Left colon (tissue), 2 donors: ENCODE measurements at regions not wholly inside any gene's neighbourhood (a gene's known extent, or its start where the extent isn't known, plus 50 kb on each side); places are given as distances from the start of the nearest gene placed in this dataset.

Experiments
- ATAC-seq: fragments of 200-7000 bp; cut with Tn5 transposase; one replicate; pipeline ENCODE4 v1.9.1; 2020; ENCODE audit warnings: mild to moderate bottlenecking, moderate library complexity
- DNase-seq, 2 donors: peaks; one replicate each; pipeline ENCODE4 v3.0.0-alpha.2; 2020
- intact Hi-C, 2 donors: fragments of 100-400 bp; cut with DNase I in 1 of 2; cut with micrococcal nuclease in 1 of 2; formaldehyde crosslinking; loops; one replicate each; pipeline versions ENCODE4 v1.11.2 to v1.14.0; 2022; cut with DNase I, micrococcal nuclease
- donor health status: DM: no; HTN: no; CAD: no.
- donor health status: DM: yes; HTN: yes; CAD: no.

- ATAC-seq (no peak), DNase-seq (no peak)
- intact Hi-C loops: no loop called here
These were observed 207.5 kb downstream of the INSIG2 start for GRCh38 chr2:118295592-118296390.

- no peak for ATAC-seq
- intact Hi-C loops: no loop called here
These were observed 205.8 kb downstream of the INSIG2 start for GRCh38 chr2:118294063-118294462.

DNA sequence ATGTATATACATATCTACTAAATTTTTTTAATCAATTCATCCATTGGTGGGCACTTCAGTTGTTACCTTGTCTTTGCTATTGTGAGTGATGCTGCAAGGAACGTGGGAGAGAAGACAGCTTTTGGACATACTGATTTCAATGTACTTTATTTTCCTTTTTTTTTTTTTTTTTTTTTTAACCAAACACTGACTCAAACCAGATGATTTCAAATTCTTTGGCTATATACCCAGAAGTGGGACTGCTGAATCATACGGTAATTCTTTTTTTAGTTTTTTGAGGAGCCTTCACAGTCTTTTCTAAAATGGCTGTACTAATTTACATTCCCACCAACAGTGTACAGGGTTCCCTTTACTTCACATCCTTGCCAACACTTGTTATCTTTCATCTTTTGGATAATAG is 204.7 kb downstream of the INSIG2 start:
- intact Hi-C loops: no loop called here
- ATAC-seq: no peak
- DNase-seq: no peak

More at GRCh38 chr2:118294063-118294462, 205.8 kb downstream of the INSIG2 start:
- DNase-seq: no peak

GRCh38 chr2:118291251-118291880 is 203.1 kb downstream of the INSIG2 start:
- no peak for ATAC-seq
- DNase-seq: no peak
- intact Hi-C loops: no loop called here

DNA sequence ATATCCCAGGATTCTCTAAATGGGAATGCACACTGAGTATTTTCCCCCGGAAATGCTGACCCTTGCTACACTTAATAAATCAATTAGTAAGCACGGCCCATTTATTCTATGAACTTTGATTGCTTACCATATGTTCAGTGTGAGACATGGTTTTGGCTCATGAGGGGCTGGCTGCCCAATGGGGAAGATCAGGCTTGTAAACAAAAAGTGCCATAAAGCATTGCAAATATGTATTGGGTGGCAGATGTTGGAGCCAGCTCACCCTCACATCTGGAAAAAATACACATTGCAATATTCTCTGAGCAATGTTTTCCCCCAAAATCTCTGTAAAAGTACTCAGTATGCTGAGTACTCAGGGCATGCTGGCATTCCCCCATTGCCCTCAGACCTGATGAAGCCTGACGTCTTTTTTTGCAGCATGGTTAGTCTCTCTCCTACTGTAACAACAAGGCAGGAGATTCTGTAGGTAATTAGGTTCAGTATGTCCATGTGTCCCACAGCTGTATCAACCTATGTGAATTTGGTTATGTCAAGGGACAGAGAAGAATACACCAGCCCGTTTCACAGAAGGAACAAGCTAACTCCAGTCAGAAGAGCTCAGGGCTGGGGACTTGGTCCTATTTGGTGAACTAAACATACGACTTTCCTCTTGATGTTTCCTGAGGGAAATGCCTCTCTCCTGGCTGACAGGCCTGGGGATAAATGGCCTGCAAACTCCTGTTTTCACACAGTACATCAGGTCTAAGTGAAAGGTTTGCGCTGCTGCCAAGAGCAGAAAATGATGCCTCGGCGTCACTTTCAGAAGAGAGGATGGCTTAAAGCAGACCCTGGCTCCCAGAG is 202.4 kb downstream of the INSIG2 start:
- intact Hi-C loops: no loop called here
- DNase-seq (no peak), ATAC-seq (no peak)

DNA sequence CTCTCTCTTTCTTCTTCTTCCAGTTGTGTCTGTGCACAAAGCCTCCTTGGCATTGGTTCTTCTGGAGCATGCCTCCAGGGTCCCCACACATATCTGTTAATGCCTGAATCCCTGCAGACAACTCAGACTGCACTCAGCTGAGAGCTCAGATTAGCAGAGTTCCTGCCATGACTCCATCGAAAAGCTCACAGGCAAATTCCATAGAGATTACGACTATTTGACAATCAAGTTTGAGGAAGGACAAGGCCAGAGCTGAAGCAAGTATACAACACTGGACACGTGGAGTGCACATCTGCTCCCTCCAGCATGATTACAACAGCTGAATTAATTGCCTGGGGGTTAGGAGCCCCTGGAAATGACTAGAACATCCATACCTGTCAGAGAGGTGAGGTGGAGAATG is 190.7 kb downstream of the INSIG2 start:
- intact Hi-C loops: no loop called here
- DNase-seq: no peak
- ATAC-seq: no peak

DNA sequence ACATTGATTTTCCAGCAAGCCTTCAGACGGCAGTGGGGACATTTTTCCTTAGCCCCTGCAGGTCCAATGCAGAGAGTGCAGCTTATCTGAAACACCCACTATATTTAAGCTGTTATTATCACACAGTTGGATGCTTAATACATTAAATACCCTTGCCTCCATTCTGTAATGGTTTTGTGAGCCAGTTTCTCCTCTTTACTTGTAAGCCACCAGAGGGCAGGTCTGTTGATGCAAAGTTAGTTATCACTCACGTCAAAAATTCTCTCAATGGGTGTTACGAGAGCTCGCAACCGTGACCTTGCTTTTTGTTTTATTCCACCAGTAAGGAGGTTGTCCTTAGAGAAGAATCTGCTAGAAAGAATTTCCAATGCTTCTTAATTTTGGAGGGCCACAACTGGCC is 189.8 kb downstream of the INSIG2 start:
- DNase-seq: no peak
- intact Hi-C loops: no loop called here
- no peak for ATAC-seq

- DNase-seq (no peak), ATAC-seq (no peak)
- intact Hi-C loops: no loop called here
These were observed 186.7 kb downstream of the INSIG2 start for GRCh38 chr2:118274841-118275510.

DNA sequence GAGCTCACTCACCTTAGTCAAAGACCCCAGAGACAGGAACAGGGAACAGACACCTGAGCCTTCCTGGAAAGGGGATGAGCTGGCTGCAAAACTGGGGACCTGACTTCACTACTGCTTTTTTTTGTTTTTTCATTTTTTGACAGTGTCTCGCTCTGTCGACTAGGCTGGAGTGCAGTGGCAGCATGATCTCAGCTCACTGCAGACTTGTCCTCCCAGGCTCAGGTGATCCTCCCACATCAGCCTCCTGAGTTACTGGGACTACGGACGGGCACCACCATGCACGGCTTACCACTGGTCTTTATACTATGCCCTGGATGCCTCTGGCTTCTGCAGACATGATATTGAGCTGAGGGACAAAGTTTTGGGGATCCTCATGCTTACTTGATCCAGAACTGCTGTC is 184.1 kb downstream of the INSIG2 start:
- intact Hi-C loops: no loop called here
- no peak for ATAC-seq
- DNase-seq: no peak

- intact Hi-C loops: no loop called here
- no peak for ATAC-seq
- DNase-seq: no peak
These were observed 181.3 kb downstream of the INSIG2 start for GRCh38 chr2:118269408-118270051.

DNA sequence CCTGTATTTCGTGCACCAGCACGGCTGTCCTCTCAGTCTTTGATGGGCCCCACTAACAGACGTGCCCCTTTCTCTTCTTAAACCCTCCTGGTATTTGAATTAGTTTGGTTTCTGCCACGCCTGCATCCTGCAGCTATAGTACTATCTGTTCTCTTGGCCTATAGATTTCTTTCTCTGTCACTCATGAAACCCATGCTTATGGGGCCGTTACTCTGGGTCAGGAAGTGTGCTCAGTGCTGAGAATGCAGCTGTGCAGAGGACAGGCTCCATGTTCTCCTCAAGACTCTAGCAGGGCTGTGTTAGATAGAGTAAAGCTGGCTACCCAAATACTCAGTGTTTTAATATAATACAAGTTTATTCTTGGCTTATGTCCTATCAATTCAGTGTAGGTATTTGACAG is 180.0 kb downstream of the INSIG2 start:
- DNase-seq: no peak
- ATAC-seq: no peak
- intact Hi-C loops: no loop called here

DNA sequence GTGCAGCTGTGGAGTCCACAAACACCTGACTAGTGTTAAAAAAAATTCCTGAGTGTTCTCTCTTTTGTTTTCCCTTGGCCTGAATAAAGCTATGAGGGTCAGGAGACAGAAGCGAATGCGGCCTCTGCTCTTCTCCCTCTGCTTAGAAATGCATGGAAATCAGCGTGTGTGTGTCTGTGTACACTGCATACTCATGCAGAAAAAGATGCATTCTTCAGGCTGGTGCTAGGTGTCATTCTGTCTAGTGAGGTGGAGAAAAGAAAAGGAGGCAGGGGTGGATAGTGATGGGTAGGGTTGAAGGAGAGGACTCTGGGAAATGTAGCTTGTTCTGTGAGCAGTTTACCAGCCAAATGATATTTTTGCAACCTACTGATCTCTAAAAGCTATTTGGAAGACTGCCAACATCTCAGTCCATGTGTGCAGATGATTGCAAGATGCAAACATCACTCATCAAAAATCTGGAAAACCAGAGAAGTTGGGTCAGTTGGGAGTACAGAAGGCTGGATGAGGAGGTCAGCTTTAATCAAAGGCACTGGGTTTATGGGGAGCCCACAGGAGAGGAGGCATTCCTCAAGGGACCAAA is 177.7 kb downstream of the INSIG2 start:
- no peak for ATAC-seq
- DNase-seq: no peak
- intact Hi-C loops: no loop called here

GRCh38 chr2:118264232-118264990 is 176.1 kb downstream of the INSIG2 start:
- intact Hi-C loops: no loop called here
- no peak for DNase-seq
- ATAC-seq: no peak

GRCh38 chr2:118257696-118258095 is 169.4 kb downstream of the INSIG2 start:
- DNase-seq: no peak
- intact Hi-C loops: no loop called here
- ATAC-seq: no peak

DNA sequence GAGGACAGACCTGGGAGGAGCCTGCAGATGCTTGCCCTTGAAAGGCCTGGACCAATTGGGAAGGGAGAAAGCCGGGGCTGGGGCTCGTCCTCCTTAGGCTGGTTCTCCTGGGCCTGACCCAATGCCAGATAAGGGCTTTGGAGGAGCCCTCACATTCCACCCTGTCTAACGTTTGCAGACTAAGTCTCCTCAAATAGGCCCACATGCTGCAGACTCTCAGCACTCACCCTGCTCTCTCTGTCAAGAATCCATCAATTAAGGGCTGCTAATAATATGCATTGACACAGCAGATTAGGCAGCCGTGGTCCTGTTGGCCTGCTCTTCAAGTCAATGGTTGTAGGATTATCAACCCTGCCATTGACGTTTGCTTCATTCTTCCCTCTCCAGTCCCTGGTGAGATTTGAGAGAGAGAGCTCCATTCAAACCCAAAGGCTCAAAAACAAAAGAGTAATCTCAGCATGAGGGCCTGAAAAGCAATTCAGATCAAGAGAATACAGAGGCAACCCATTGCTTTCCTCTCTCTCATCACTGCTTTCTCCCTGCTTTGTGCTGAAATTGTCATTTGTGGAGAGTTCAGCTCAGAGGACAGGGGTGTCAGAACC is 167.6 kb downstream of the INSIG2 start:
- intact Hi-C loops: no loop called here
- no peak for DNase-seq
- ATAC-seq: no peak

- no peak for DNase-seq
- ATAC-seq: no peak
- intact Hi-C loops: no loop called here
These were observed 167.0 kb downstream of the INSIG2 start for GRCh38 chr2:118255301-118255700.

- intact Hi-C loops: no loop called here
- ATAC-seq (no peak), DNase-seq (no peak)
These were observed 165.8 kb downstream of the INSIG2 start for GRCh38 chr2:118254116-118254515.
